Fibroblast of skin of right quadriceps (primary cell): ENCODE measurements at regions not wholly inside any gene's neighbourhood (a gene's known extent, or its start where the extent isn't known, plus 50 kb on each side); places are given as distances from the start of the nearest gene placed in this dataset.
"Not testable (repeated sequence)": the region's sequence is repeated elsewhere in the genome, so short reads cannot be mapped to it uniquely, and the experiment has no call there.

ENCODE experiments used
- DNase-seq: peaks from one replicate; pipeline ENCODE4 v3.0.0-alpha.2; 2013

- DNase-seq, result no peak
These were observed 324.7 kb upstream of the FAM47C start for GRCh38 chrX:36683507-36683906.

GRCh38 chrX:36684053-36684452, 324.1 kb upstream of the FAM47C start:
- no peak for DNase-seq

- no peak for DNase-seq
These were observed 286.2 kb upstream of the FAM47C start for GRCh38 chrX:36721990-36722389.

DNA sequence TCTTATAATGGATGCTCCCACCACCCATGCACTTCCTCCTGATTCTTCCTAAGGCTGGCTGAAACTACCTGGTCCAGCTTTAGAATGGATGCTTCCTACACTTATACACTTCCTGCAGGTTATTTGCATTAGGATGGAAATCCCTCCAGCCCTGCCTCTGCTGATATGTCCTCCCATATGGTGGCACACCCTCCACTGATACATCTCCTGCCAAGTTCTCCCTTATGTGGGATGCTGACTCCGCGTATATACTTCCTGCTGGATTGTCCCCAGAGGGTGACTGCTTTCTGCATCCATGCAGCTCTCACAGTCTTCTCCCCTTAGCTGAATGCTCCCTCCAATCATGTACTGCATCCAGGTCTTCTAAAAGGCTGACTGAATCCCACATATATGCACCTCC, 254.6 kb upstream of the FAM47C start:
- DNase-seq, result no peak

- DNase-seq, result no peak
These were observed 220.4 kb upstream of the FAM47C start for GRCh38 chrX:36787752-36788151.

DNA sequence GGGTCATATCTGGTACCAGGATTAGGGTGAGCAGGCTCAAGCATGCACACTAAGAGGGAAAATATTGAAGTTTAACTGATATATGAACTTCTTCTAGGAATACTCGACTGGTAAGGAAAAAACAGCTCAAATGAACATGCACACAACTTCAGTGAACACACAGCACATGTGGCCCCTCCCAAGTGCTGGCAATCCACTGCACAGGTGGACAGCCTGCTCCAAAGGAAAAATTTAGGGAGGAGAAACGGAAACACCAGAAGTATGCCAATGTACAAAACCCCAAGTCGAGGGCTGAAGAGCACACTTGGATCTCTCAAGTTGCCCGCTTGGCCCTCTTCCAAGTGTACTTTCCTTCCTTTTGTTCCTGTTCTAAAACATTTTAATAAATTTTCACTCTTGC, 205.0 kb upstream of the FAM47C start:
- DNase-seq, result no peak

- DNase-seq, result no peak
These were observed 204.1 kb upstream of the FAM47C start for GRCh38 chrX:36804066-36804465.

GRCh38 chrX:36844857-36845256, 163.3 kb upstream of the FAM47C start:
- DNase-seq, result no peak

- DNase-seq, result no peak
These were observed 160.7 kb upstream of the FAM47C start for GRCh38 chrX:36847496-36847895.

DNA sequence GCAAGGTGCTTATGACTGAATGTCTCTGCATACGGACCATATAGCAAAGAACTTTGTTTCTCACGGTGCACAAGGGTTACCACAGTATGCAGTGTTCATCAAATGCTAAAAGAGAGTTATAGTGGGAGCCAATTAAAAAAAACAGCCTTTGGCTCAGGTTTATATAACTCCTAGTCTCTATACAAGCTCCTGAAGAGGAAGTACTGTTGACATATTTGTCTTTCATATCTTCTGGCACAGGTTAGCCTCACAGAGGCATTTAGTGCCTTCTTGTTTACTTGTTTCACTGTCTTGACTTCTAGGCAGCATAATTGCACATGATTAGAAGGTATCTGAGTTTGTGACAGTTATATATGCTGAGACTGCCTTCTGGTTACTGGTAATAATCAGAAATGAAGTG, 158.8 kb upstream of the FAM47C start:
- DNase-seq, result no peak

DNA sequence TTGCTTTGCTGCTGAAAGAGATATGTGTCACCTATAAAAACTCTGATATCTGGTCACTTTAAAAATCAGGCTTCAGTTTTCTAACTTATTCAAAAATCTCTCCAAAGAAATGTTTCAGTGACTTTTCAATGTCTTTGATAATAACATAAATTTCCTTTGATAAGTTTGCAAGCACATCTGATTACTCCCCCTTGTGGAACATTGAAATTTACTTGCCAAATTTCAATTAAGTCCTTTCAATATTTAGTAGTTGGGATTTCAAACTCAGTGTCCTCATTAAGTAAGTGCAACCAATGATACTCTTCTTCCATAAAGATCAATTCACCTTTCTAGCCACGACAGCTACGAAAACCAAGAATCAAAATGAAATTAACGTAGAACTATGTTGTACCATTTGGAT, 151.3 kb upstream of the FAM47C start:
- DNase-seq, result no peak

- DNase-seq, result no peak
These were observed 148.9 kb upstream of the FAM47C start for GRCh38 chrX:36859231-36859630.

- DNase-seq, result no peak
These were observed 146.6 kb upstream of the FAM47C start for GRCh38 chrX:36861601-36862000.

DNA sequence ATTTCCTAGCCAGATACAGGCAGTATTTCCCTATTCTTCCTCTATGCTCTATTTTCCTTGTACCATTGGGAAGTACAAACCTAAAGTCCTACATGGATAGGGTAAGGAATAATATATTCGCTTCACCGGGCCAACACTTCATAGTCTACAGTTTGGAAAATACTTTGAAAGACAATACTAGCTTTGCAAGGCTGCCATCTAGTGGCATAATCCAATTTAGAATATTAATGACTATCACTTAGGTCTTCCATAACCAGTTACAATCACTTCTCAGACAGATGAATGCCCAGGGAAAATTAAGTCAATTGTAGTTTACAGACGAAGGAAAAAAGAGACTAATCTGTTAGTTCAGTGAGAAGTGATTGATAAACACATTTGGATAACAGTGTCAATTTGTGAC, 141.0 kb upstream of the FAM47C start:
- peak; percentile 1 for DNase-seq

- DNase-seq, result no peak
These were observed 139.6 kb upstream of the FAM47C start for GRCh38 chrX:36868592-36868991.

DNA sequence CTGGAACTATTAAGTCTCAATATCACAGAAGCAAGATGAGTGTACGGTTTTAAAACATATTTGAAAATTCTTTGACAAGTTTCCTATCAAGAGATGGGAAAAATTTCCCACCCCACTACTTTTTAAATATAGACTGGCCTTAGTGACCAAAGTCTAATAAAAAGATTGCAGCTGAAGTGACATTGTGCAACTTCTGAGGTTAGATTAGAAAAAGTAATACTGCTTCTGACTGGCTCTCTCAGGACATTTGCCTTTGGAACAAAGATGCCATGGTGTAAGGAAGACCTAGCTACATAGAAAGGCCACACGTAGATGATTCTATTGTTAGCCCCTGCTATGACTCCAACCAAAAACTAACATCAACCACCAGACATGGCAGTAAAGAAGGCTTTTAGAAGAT, 138.7 kb upstream of the FAM47C start:
- DNase-seq, result no peak

- DNase-seq, result no peak
These were observed 110.5 kb upstream of the FAM47C start for GRCh38 chrX:36897690-36898089.

DNA sequence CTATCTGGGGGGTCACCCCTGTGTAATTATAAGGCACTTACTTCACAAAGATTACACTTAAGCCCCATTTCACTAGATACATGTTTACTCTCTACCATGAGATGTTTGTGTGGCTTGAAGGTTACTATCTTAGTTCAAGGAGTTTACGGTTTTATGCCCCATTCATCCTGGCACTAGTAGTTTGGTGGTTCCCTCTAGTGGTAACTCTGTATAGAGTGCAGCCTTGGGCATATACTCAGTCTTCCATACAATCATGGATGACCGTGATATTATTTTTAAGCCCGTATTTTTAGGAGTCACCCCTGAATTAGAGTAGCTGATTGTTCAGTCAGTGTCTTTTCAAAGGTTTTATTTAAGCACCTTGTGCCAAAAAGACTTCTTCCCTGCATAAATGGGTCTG, 109.9 kb upstream of the FAM47C start:
- DNase-seq, result peak; percentile 0

GRCh38 chrX:36904561-36904960, 103.6 kb upstream of the FAM47C start:
- not testable (repeated sequence) for DNase-seq

DNA sequence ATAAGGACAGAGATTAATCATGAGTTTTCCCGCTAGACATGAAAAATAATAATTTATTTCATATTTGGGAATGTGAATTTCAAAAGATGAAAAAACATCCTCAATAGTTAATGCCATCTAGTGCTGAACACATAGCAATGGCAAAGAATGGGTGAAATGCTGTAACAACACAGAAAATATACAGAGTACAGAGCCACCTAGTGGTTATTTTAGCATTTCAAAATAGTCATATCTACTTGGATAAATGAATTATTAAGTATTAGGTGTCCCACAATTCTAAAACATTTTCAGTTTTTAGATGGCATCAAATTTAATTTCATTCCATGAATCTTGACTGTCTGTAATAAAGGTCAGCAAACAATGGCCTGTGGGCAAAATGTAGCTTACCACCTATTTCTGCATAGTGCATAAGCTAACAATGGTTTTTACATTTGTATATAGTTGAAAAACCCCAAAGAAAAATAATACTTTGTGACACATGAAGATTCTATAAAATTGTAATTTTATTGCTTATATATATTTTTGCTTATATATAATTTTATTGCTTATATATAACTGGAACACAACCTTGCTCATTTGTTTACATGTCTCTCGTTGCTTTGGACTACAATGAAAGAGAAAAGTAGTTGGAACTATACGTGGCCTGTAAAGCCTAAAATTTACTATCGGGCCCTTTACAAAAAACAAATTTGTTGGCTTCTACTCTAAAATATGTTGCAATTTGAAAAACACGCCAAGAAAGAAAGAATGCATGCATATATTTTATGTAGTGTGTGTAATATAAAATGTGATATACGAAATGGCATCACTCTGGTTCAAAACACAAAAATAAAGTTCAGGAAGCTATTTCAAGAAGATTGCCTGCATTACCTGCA, 99.1 kb upstream of the FAM47C start:
- peak; percentile 10 for DNase-seq

- DNase-seq, result no peak
These were observed 98.5 kb upstream of the FAM47C start for GRCh38 chrX:36909676-36910030.

DNA sequence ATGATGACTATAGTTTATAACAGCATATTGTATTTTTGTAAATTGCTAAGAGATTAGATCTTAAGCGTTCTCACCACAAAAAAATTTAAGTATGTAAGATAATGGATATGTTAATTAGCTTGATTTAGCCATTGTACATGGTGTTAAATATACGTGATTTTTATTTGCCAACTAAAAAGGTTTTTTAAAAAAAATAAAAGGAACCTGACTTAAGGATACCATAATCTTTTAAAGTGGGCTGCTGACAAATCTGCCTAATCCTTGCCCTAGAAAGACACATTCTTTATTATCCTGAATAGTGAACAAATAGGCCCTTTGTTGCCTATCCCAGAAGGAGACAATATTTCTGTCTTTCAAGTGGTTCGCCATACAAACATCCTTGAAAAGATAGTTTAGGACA, 94.6 kb upstream of the FAM47C start:
- DNase-seq, result no peak

DNA sequence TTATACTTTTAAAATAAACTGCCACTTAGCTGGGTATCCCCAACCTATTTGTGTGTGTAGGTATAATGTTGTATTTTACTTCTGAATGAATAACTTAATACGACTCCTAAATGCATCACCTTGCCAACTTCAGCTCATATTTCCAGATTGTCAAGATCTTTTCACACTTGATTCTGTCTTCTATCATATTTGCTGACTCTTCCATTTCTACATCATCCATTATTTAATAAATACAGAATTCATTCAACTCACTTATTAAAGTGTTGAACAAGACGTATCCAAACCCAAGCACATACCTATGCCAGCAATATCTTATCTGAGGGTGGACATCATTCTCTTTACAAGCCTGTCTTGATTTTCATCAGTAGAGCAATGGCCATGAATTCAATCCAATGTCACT, 91.2 kb upstream of the FAM47C start:
- no peak for DNase-seq

- DNase-seq, result no peak
These were observed 80.5 kb upstream of the FAM47C start for GRCh38 chrX:36927712-36928111.

DNA sequence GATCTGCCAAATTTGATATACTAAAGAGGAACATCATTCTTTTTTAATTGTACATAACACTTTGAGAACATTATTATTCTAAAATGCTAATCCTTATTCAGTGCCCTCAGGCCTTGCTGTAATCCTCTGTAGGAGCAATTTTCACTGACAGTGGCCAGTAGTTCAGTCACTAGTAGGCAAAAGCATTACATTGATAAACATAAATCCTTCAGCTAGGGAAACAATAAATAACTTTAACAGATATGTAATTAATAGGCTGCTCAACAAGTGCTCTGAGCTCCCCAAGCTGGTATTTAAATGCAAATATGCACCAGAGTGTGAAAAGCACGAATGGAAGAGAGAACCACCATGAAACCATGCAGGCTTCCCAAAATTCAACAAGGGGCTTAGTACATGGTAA, 77.7 kb upstream of the FAM47C start:
- DNase-seq, result no peak
